BE2C (cell line): ENCODE measurements at regions not wholly inside any gene's neighbourhood (a gene's known extent, or its start where the extent isn't known, plus 50 kb on each side); places are given as distances from the start of the nearest gene placed in this dataset.

Experiments
- DNase-seq: peaks from one replicate; pipeline ENCODE4 v3.0.0-alpha.2; 2020
- H3K27me3 ChIP-seq: fragments of 250-450 bp; sonication (Bioruptor Pico); 2 replicates; pipeline ENCODE4 v1.5.1; 2020; ENCODE audit warnings: mild to moderate bottlenecking
- H3K36me3 ChIP-seq: fragments of 250-450 bp; sonication (Bioruptor Pico); 2 replicates; pipeline ENCODE4 v1.5.1; 2020; ENCODE audit warnings: mild to moderate bottlenecking
- H3K4me1 ChIP-seq: fragments of 250-450 bp; sonication (Bioruptor Pico); 2 replicates; pipeline ENCODE4 v1.5.1; 2020
- H3K4me3 ChIP-seq: 2 replicates; pipeline ENCODE4 v1.5.1; 2011; ENCODE audit warnings: low read depth, low read length
- H3K9me3 ChIP-seq: fragments of 250-450 bp; sonication (Bioruptor Pico); 2 replicates; pipeline ENCODE4 v1.5.1; 2020
- TF ChIP-seq, protein P1 (sequence below): IDR thresholded peaks from 2 replicates; pipeline ENCODE4 v1.5.1; 2012; ENCODE audit warnings: mild to moderate bottlenecking, low read depth, low read length

DNA sequence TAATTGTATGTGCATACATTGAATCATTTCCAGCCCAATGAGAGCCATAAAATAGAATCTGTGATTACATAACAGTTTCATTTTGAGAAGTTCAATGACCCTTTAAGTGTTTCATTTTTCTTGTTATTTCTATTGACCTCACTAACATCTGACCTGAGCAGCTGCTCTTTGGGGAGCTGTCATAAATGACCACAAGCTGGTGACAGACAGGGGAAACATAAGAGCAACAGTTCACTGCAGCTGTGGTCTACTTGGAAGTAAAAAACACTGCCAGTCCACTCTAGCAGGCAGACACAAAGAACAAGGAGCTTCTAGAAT, 265.4 kb downstream of the DTWD2 start:
- DNase-seq, result no peak
- no peaks in the 10 kb centered on the region for H3K36me3 ChIP-seq
- TF ChIP-seq, protein P1, sequence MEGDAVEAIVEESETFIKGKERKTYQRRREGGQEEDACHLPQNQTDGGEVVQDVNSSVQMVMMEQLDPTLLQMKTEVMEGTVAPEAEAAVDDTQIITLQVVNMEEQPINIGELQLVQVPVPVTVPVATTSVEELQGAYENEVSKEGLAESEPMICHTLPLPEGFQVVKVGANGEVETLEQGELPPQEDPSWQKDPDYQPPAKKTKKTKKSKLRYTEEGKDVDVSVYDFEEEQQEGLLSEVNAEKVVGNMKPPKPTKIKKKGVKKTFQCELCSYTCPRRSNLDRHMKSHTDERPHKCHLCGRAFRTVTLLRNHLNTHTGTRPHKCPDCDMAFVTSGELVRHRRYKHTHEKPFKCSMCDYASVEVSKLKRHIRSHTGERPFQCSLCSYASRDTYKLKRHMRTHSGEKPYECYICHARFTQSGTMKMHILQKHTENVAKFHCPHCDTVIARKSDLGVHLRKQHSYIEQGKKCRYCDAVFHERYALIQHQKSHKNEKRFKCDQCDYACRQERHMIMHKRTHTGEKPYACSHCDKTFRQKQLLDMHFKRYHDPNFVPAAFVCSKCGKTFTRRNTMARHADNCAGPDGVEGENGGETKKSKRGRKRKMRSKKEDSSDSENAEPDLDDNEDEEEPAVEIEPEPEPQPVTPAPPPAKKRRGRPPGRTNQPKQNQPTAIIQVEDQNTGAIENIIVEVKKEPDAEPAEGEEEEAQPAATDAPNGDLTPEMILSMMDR, result no peak
- no peaks in the 10 kb centered on the region for H3K4me1 ChIP-seq
- H3K27me3 ChIP-seq, result no peaks in the 10 kb centered on the region
- H3K4me3 ChIP-seq, result no peak overlapping the region
- H3K9me3 ChIP-seq, result no peaks in the 10 kb centered on the region

DNA sequence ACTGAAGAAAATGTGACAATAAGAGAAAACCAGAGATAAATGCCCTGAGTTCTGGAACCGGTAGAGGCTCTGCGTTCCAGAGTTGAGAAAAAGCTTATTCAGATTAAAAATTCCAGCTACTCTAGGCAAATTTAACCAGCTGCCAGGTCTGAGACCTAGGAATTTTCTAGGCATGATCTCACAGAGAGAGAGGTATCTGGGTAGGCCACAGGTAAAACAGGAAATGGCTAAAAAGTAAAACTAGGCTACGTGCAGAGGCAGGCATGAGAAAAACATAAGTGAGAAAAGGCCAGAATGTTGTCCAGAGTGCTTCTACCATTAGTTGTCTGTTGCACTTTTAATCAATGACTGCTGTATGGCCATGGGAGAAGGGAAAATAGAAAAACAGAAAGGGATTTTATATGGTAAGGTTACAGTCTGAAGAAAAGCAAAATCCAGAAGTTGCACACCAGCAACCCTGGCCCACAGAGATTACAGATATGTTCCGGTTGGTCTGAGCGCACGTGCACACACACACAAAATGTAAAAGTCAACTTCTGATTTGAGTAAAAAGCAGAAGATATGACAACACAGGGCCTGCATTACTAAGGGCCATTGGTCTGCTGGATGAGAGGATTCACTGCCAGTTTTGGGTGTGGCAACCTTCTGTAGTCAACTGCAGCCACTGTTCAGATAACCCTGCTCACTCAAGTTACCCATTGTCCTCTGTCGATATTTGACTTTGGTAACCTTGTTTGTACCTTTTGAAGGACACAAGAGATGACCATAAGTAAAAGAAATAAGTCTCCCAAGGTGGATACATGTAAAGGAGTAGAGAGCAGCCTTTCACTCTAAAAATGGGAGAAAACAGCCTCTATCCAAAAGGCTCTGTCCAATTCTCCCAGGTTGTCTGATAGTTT, 266.0 kb downstream of the DTWD2 start:
- H3K4me3 ChIP-seq, result no peak overlapping the region
- DNase-seq, result no peak
- TF ChIP-seq, protein P1, result no peak
- H3K36me3 ChIP-seq, result no peaks in the 10 kb centered on the region
- no peaks in the 10 kb centered on the region for H3K27me3 ChIP-seq
- H3K9me3 ChIP-seq, result no peaks in the 10 kb centered on the region
- no peaks in the 10 kb centered on the region for H3K4me1 ChIP-seq

DNA sequence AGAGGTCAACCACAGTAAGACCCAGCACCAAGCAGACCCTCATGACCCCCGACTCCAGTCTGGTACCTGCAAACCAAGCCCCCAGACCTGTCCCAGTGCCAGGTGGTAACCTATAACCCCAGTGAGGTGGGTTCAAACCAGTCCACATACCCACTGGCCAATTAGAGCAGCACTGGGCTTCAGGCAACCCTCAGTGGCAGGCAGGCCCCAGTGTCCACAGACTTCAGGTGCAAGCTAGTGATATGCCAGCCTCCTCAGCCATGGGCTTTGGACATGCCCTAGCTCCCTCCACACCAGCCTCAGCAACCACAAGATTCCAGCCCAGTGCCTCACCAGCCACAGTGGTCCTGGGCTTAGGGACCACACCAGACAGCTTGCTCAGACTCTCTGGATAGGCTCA, 276.6 kb downstream of the DTWD2 start:
- no peaks in the 10 kb centered on the region for H3K27me3 ChIP-seq
- H3K9me3 ChIP-seq, result no peaks in the 10 kb centered on the region
- H3K4me3 ChIP-seq, result no peak overlapping the region
- H3K36me3 ChIP-seq, result no peaks in the 10 kb centered on the region
- no peaks in the 10 kb centered on the region for H3K4me1 ChIP-seq
- DNase-seq, result no peak
- TF ChIP-seq, protein P1, result no peak

DNA sequence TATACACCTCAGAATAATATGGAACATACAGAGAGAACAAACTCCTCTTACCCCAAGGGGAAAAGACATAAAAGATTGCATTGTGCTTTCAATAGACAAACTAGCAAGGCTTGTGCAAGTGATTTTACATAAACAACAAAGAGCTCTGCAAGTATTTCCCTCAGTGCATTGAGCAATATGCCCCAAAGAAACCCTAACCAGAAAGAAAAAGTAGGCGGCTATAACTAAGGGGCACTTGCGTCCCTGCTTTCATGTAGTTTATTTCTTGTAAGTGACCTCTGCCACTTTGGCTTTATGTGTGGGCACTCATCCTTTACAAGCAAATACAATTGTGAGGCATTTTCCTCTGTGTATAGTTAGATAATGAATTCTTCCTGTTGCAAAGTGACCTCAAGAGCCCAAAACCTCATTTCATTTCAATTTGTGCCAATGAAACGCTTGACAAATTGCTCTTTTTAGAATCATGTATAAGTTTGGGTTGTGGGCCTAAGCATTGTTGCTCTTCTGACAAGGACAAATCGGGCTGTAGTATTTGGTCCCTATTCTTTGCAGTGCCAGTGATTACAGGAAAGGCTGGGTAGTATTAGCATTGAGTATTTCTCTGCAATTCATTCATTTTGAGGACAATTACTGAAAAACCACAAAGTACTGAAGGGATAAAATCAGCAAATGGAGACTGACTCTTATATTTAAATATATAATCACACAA, 282.2 kb downstream of the DTWD2 start:
- TF ChIP-seq, protein P1, result no peak
- no peak for DNase-seq
- Histone ChIP-seq H3K27me3 (no peaks in the 10 kb centered on the region), H3K9me3 (no peaks in the 10 kb centered on the region), H3K4me1 (no peaks in the 10 kb centered on the region), H3K36me3 (no peaks in the 10 kb centered on the region), H3K4me3 (no peak overlapping the region)

DNA sequence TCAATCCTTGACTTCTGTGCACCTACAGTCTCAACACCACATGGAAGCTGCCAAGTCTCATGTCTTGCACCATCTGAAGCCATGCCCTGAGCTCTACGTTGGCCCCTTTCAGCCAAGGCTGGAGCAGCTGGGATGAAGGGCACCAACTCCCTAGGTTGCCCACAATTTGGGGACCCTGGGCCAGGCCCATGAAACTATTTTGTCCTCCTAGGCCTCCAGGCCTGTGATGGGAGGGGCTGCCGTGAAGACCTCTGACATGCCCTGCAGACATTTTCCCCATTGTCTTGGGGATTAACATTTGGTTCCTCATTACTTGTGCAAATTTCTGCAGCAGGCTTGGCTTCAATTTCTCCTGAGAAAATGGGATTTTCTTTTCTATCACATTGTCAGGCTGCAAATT, 285.1 kb downstream of the DTWD2 start:
- H3K4me1 ChIP-seq, result no peaks in the 10 kb centered on the region
- no peak overlapping the region for H3K4me3 ChIP-seq
- H3K36me3 ChIP-seq, result no peaks in the 10 kb centered on the region
- no peaks in the 10 kb centered on the region for H3K9me3 ChIP-seq
- H3K27me3 ChIP-seq, result no peaks in the 10 kb centered on the region
- TF ChIP-seq, protein P1, result no peak
- DNase-seq, result no peak

DNA sequence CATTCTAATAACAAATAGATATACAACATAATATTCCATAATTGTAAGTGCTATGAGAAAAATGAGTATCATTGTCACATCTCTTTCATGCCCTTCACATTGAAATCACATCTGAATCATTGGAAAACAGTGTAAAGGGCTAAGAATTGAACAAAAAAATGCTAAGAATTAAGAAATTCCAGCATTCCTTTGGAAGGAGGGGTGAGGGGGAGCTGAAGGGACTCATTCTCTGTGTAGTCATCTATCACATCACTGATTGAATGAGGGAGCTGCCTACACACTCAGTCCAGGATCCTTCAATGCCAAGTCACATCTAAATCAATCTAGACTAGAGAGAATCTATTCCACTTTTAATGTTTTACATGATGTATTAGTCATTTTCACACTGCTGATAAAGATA, 286.6 kb downstream of the DTWD2 start:
- DNase-seq, result no peak
- no peaks in the 10 kb centered on the region for H3K9me3 ChIP-seq
- no peaks in the 10 kb centered on the region for H3K4me1 ChIP-seq
- TF ChIP-seq, protein P1, result no peak
- no peak overlapping the region for H3K4me3 ChIP-seq
- H3K36me3 ChIP-seq, result no peaks in the 10 kb centered on the region
- no peaks in the 10 kb centered on the region for H3K27me3 ChIP-seq
